Dermis microvascular lymphatic vessel endothelial cell (primary cell): ENCODE measurements at regions not wholly inside any gene's neighbourhood (a gene's known extent, or its start where the extent isn't known, plus 50 kb on each side); places are given as distances from the start of the nearest gene placed in this dataset.

ENCODE experiments used
- DNase-seq, 2 donors: peaks; one replicate each; pipeline versions ENCODE4 v3.0.0 to v3.0.0-alpha.2; 2010; ENCODE audit warnings: low read depth in 2 of 2

DNA sequence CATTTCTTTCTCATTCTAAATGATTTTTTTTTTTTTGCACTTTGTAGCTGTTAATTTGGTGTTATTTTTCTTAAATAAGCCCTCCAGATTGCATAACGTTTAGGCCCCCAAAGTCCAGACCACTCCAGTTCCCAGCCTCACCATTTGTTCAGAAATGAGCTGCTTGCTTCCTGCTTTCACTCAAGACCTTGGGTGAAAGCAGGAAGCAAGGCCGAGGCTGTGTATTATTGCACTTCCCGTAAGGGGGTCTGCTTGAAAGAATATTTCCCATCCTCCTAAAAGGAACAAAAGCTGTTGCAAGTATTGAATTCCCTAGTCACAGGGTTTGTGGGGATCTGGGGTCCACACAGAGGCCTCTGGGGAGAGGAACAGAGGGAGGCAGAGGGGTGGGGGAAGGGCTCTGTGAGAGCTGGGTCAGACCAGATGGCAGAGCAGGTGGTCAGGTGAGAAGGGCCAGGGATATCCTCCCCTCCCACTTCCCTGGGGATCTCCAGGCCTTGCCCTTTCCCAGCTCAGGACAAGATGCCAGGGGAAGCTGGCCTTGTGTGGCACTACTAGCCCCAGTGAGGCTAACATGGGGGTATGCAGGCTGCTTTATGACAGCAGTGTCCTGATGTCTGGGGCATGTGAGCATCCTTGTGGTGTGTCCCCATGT lies 51.6 kb upstream of the MYEOV start:
- DNase-seq: peak in 1 of 2 donors; percentile 15

DNA sequence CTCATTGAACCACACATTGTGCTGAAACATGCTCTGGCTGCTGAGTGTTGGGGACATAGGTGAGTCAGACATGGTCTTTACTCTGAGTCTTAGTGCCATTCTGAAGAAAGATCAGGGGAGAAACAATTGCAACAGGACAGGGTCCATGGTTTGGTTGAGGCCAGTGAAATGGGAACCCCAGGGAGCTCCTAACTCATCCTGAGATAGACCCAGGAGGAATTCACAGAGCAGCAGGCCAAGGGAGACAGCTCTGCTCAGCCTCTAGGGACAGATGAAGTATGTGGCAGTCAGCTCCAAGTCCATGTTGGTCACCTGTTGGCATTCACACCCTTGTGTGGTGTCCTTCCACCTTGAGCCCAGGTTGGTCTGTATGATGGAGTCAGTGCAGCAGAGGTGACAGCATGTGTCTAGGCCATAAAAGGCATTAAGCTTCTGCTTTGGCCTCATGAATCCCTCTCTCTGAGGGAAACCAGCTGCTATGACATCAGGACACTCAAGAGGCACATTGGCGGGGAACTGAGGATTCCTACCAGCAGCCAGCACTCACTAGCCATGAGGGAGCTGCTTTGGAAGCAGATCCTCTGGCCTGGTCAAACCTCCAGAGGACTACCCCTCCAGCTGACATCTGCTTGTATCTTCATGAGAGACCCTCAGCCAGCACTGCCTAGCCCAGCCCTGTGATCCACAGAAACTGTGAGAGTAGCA lies 50.3 kb upstream of the MYEOV start:
- DNase-seq: no peak
